Upper lobe of right lung (tissue), 1 donor: ENCODE measurements at regions not wholly inside any gene's neighbourhood (a gene's known extent, or its start where the extent isn't known, plus 50 kb on each side); places are given as distances from the start of the nearest gene placed in this dataset.

Experiments
- ATAC-seq: fragments of 200-7000 bp; cut with Tn5 transposase; one replicate; pipeline ENCODE4 v1.9.1; 2020; ENCODE audit warnings: mild to moderate bottlenecking, moderate library complexity
- DNase-seq: peaks from one replicate; pipeline ENCODE4 v3.0.0-alpha.2; 2020
- H3K27ac ChIP-seq: fragments of 200-600 bp; one replicate; pipeline ENCODE4 v1.8.0; 2022
- H3K27me3 ChIP-seq: fragments of 200-600 bp; one replicate; pipeline ENCODE4 v1.8.0; 2022; ENCODE audit warnings: mild to moderate bottlenecking
- H3K36me3 ChIP-seq: fragments of 200-600 bp; one replicate; pipeline ENCODE4 v1.8.0; 2022
- H3K4me1 ChIP-seq: fragments of 200-600 bp; one replicate; pipeline ENCODE4 v1.8.0; 2022
- H3K4me3 ChIP-seq: fragments of 200-600 bp; one replicate; pipeline ENCODE4 v1.8.0; 2022; ENCODE audit warnings: mild to moderate bottlenecking
- H3K9me3 ChIP-seq: fragments of 200-600 bp; one replicate; pipeline ENCODE4 v1.8.0; 2022
- intact Hi-C: fragments of 100-400 bp; cut with DNase I; formaldehyde crosslinking; loops from one replicate; pipeline ENCODE4 v1.11.0; 2022
- TF ChIP-seq, protein P1 (sequence below): fragments of 200-600 bp; IDR thresholded peaks from one replicate; pipeline ENCODE4 v1.8.0; 2022; ENCODE audit warnings: antibody characterized with exemption
- donor health status: DM: no; HTN: yes; CAD: no; lungs with severe emphysema.

DNA sequence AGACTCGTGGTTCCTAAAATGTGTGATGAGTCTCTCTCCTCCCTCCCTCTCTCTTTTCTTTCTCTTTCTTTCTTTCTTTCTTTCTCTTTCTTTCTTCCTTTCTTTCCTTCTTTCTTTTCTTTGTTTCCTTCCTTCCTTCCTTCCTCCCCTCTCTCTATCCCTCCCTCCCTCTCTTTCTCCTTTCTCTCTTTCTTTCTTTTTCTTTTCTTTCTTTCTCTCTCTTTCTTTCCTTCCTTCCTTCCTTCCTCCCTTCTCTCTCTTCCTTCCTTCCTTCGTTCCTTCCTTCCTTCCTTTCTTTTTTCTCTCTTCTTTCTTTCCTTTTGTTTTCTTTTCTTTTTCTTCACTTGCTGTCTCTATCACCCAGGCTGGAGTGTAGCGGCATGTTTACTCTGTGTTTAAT lies 290.8 kb downstream of the NFKBIZ start:
- DNase-seq (no peak), ATAC-seq (no peak)
- Histone ChIP-seq H3K36me3 (no peaks in the 10 kb centered on the region), H3K9me3 (no peaks in the 10 kb centered on the region), H3K4me1 (no peaks in the 10 kb centered on the region), H3K4me3 (no peak overlapping the region), H3K27me3 (no peaks in the 10 kb centered on the region), H3K27ac (no peak overlapping the region)
- TF ChIP-seq, protein P1, sequence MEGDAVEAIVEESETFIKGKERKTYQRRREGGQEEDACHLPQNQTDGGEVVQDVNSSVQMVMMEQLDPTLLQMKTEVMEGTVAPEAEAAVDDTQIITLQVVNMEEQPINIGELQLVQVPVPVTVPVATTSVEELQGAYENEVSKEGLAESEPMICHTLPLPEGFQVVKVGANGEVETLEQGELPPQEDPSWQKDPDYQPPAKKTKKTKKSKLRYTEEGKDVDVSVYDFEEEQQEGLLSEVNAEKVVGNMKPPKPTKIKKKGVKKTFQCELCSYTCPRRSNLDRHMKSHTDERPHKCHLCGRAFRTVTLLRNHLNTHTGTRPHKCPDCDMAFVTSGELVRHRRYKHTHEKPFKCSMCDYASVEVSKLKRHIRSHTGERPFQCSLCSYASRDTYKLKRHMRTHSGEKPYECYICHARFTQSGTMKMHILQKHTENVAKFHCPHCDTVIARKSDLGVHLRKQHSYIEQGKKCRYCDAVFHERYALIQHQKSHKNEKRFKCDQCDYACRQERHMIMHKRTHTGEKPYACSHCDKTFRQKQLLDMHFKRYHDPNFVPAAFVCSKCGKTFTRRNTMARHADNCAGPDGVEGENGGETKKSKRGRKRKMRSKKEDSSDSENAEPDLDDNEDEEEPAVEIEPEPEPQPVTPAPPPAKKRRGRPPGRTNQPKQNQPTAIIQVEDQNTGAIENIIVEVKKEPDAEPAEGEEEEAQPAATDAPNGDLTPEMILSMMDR = no peak
- intact Hi-C loops = no loop called here

DNA sequence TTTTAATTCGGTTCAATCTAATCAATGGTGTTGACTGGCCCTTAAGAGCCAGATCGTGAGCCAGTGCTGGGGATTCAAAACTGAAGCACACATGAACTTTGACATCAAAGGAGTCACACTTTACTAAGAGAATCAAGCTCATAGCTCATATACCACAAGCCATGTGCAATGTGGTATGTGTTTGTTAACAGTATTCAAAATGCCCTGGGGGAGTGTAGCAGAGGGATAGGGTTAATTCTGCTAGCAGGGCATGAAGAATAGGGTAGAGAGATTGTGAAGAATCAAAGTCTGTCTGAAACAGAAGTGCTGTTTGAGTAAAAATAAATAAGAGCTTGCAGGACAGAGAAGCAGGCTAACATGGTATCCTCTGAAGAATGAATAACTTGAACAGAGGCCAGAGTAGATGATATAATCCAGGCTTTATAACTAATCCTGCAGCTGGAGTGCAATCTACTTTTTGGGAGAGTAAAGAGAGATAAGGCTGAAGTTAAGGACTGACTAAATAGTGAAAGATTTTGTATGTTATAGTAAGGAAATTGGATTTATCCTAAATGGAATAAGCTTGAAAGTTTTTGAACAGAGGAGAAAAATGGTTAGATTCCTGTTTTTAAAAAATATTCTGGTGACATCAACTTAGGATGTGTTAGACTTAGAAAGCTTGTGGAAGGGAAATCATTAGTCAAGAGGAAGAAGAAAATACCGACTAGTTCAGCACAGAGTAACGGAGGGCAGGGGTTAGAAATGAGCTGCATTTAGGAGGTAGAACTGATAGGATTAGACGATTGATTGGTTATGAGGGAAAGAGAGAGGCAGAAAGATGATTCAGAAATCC lies 292.0 kb downstream of the NFKBIZ start:
- H3K9me3 ChIP-seq = no peaks in the 10 kb centered on the region
- H3K4me1 ChIP-seq = no peaks in the 10 kb centered on the region
- TF ChIP-seq, protein P1 = no peak
- intact Hi-C loops = no loop called here
- H3K4me3 ChIP-seq = no peak overlapping the region
- H3K27ac ChIP-seq = no peak overlapping the region
- no peaks in the 10 kb centered on the region for H3K36me3 ChIP-seq
- DNase-seq (no peak), ATAC-seq (no peak)
- H3K27me3 ChIP-seq = no peaks in the 10 kb centered on the region

DNA sequence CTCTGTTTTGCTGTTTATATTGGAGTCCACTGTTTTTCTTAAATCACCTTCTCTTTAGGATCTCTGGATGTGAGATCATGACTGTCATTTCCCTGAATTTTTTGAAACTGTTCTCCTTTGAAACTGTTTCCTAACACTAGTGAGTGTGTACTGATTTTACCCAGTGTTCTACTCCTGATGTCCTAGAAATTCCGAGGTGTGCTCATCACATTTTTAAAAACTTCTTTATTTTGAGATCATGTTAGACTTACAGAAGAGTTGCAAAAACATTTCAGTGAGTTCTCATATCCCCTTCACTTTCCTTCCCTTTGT lies 292.6 kb downstream of the NFKBIZ start:
- intact Hi-C loops = no loop called here
- no peaks in the 10 kb centered on the region for H3K27me3 ChIP-seq
- TF ChIP-seq, protein P1 = no peak
- no peak overlapping the region for H3K4me3 ChIP-seq
- DNase-seq (no peak), ATAC-seq (no peak)
- H3K36me3 ChIP-seq = no peaks in the 10 kb centered on the region
- H3K4me1 ChIP-seq = no peaks in the 10 kb centered on the region
- no peaks in the 10 kb centered on the region for H3K9me3 ChIP-seq
- no peak overlapping the region for H3K27ac ChIP-seq

DNA sequence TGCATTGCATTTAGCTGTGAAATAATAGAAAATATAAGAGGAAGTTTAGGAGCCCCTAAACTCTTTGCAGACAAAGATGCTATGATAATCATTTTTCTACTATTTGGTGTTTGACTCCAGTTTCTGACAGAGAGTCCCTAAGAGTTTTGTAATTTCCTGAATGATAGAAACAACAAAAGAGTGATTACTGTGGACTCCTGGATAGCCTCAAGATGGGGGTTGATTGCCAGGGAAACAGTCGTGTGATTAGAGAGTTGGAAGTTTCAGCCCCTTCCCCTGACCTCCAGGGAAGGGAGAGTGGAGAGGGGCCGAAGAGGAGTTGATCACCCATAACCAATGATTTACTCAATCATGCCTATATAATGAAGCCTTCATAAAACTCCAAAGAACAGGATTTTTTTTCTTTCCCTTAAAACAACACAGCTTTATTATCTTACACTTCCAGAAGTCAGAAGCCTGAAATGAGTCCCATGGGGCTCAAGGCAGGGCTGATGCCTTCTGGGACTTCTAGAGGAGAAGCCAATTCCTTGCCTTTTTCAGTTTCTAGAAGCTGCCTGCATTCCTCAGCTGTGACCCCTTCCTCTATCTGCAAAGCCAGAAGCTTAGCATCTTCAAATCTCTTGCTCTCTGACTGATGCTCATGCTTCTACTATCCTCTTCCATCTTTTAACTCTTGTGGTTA lies 292.3 kb upstream of the ZPLD1 start:
- H3K27me3 ChIP-seq = no peaks in the 10 kb centered on the region
- H3K4me3 ChIP-seq = no peak overlapping the region
- H3K27ac ChIP-seq = no peak overlapping the region
- ATAC-seq = no peak
- intact Hi-C loops = no loop called here
- H3K9me3 ChIP-seq = no peaks in the 10 kb centered on the region
- no peaks in the 10 kb centered on the region for H3K36me3 ChIP-seq
- DNase-seq = no peak
- TF ChIP-seq, protein P1 = no peak
- H3K4me1 ChIP-seq = no peaks in the 10 kb centered on the region

DNA sequence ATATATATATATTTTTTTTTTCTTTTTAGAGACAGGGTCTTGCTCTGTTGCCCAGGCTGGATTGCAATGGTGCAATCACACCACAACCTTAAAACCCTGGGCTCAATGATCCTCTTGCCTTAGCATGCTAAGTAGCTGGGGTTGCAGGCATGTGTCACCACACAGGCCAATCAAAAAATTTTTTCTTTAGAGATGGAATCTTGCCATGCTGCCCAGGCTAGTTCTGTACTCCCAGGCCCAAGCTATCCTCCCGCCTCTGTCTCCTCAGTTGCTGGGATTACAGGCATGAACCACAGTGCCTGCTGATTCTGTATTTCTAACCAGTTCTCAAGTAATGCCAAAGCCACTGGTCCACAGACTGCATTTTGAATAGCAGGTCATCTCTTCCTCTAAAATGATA lies 291.3 kb upstream of the ZPLD1 start:
- ATAC-seq = no peak
- intact Hi-C loops = no loop called here
- no peaks in the 10 kb centered on the region for H3K4me1 ChIP-seq

More for the DNA sequence above, 291.3 kb upstream of the ZPLD1 start:
- no peaks in the 10 kb centered on the region for H3K36me3 ChIP-seq
- DNase-seq = no peak
- no peak overlapping the region for H3K27ac ChIP-seq
- no peaks in the 10 kb centered on the region for H3K27me3 ChIP-seq
- TF ChIP-seq, protein P1 = no peak
- H3K9me3 ChIP-seq = no peaks in the 10 kb centered on the region
- H3K4me3 ChIP-seq = no peak overlapping the region
